ENCODE measurements at regions not wholly inside any gene's neighbourhood (a gene's known extent, or its start where the extent isn't known, plus 50 kb on each side); places are given as distances from the start of the nearest gene placed in this dataset.
A peak's percentile ranks its signal among the peaks of the same experiment; 100 is the strongest.
"Not testable (repeated sequence)": the region's sequence is repeated elsewhere in the genome, so short reads cannot be mapped to it uniquely, and the experiment has no call there.

GRCh38 chr1:149349448-149349847 lies 125.4 kb upstream of the NBPF19 start:
- ATAC-seq; H3K9me3 Mint-ChIP-seq; H3K36me3 Mint-ChIP-seq (ENCODE audit: low read depth); H3K4me3 Mint-ChIP-seq; H3K27me3 Mint-ChIP-seq; DNase-seq; H3K27ac Mint-ChIP-seq; H3K4me1 Mint-ChIP-seq: not testable (repeated sequence)

DNA sequence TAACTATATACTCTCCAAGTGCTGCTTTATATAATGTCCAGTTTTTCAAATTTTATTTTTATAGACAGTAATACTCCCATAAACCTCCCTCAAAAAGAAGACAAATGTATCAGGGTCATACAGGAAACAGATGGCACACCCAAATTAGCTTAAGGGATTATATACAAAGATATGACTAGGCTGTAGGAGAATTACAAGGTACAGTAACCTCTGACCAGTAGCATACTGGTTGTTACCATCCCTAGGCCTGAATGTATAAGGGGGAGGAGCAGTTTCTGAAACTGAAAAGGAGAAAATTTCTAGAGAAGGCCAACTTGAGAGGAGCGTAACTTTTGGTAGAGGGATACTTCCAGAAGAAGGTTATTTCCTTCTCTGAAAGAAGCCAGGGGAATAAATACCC lies 122.6 kb upstream of the NBPF19 start:
- H3K27ac Mint-ChIP-seq; H3K4me3 Mint-ChIP-seq; H3K4me1 Mint-ChIP-seq; ATAC-seq; H3K36me3 Mint-ChIP-seq (ENCODE audit: low read depth); H3K9me3 Mint-ChIP-seq; H3K27me3 Mint-ChIP-seq; DNase-seq: not testable (repeated sequence)

GRCh38 chr1:149354579-149354978 lies 120.3 kb upstream of the NBPF19 start:
- not testable (repeated sequence) for ATAC-seq; H3K36me3 Mint-ChIP-seq (ENCODE audit: low read depth); H3K4me1 Mint-ChIP-seq; H3K9me3 Mint-ChIP-seq; DNase-seq; H3K27ac Mint-ChIP-seq; H3K4me3 Mint-ChIP-seq; H3K27me3 Mint-ChIP-seq

- not testable (repeated sequence) for H3K27ac Mint-ChIP-seq; H3K4me3 Mint-ChIP-seq; H3K27me3 Mint-ChIP-seq; ATAC-seq; H3K4me1 Mint-ChIP-seq; DNase-seq; H3K36me3 Mint-ChIP-seq (ENCODE audit: low read depth); H3K9me3 Mint-ChIP-seq
Observed at GRCh38 chr1:149355748-149356147, 119.1 kb upstream of the NBPF19 start.

GRCh38 chr1:149356152-149356551 lies 118.7 kb upstream of the NBPF19 start:
- H3K9me3 Mint-ChIP-seq; H3K4me3 Mint-ChIP-seq; H3K27ac Mint-ChIP-seq; DNase-seq; H3K36me3 Mint-ChIP-seq (ENCODE audit: low read depth); H3K4me1 Mint-ChIP-seq; ATAC-seq; H3K27me3 Mint-ChIP-seq: not testable (repeated sequence)

- not testable (repeated sequence) for H3K27me3 Mint-ChIP-seq; H3K36me3 Mint-ChIP-seq (ENCODE audit: low read depth); H3K27ac Mint-ChIP-seq; DNase-seq; ATAC-seq; H3K4me1 Mint-ChIP-seq; H3K9me3 Mint-ChIP-seq; H3K4me3 Mint-ChIP-seq
Observed at GRCh38 chr1:149360351-149360750, 114.5 kb upstream of the NBPF19 start.

DNA sequence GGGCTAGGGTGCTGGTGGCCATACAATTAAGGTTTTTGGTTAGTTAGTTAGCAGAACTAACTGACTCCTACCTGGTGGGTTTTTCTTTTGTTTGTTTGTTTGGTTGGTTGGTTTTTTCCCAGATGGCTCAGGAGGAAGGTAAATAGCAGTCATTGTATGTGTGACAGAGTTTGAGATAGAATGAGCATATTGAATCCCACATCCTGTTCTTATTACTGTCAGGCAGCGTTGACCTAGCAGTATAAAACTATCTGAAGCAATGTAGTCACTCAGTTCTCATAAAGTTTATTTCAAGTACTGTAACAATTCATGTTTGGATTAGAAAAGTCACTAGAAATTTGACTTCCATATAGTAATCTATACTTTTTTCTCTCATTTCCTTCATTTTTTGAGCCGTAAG lies 113.5 kb upstream of the NBPF19 start:
- ATAC-seq; H3K9me3 Mint-ChIP-seq; H3K27me3 Mint-ChIP-seq; H3K4me3 Mint-ChIP-seq; H3K27ac Mint-ChIP-seq; H3K36me3 Mint-ChIP-seq (ENCODE audit: low read depth); H3K4me1 Mint-ChIP-seq; DNase-seq: not testable (repeated sequence)

- not testable (repeated sequence) for H3K4me1 Mint-ChIP-seq, H3K27ac Mint-ChIP-seq, H3K4me3 Mint-ChIP-seq
Observed at GRCh38 chr1:149364188-149364981, 110.5 kb upstream of the NBPF19 start.

GRCh38 chr1:149366402-149366801 lies 108.4 kb upstream of the NBPF19 start:
- H3K4me3 Mint-ChIP-seq; H3K9me3 Mint-ChIP-seq; H3K27me3 Mint-ChIP-seq; DNase-seq; H3K27ac Mint-ChIP-seq; H3K4me1 Mint-ChIP-seq; ATAC-seq; H3K36me3 Mint-ChIP-seq (ENCODE audit: low read depth): not testable (repeated sequence)

More at GRCh38 chr1:149364188-149364981, 110.5 kb upstream of the NBPF19 start:
- ATAC-seq; DNase-seq; H3K27me3 Mint-ChIP-seq; H3K36me3 Mint-ChIP-seq (ENCODE audit: low read depth); H3K9me3 Mint-ChIP-seq: not testable (repeated sequence)

- DNase-seq; H3K27ac Mint-ChIP-seq; H3K27me3 Mint-ChIP-seq; H3K4me1 Mint-ChIP-seq; H3K4me3 Mint-ChIP-seq; ATAC-seq; H3K9me3 Mint-ChIP-seq; H3K36me3 Mint-ChIP-seq (ENCODE audit: low read depth): not testable (repeated sequence)
Observed at GRCh38 chr1:149367472-149368044, 107.3 kb upstream of the NBPF19 start.

GRCh38 chr1:149368337-149368736 lies 106.5 kb upstream of the NBPF19 start:
- not testable (repeated sequence) for H3K4me1 Mint-ChIP-seq; H3K4me3 Mint-ChIP-seq; DNase-seq; ATAC-seq; H3K27ac Mint-ChIP-seq; H3K27me3 Mint-ChIP-seq; H3K36me3 Mint-ChIP-seq (ENCODE audit: low read depth); H3K9me3 Mint-ChIP-seq

DNA sequence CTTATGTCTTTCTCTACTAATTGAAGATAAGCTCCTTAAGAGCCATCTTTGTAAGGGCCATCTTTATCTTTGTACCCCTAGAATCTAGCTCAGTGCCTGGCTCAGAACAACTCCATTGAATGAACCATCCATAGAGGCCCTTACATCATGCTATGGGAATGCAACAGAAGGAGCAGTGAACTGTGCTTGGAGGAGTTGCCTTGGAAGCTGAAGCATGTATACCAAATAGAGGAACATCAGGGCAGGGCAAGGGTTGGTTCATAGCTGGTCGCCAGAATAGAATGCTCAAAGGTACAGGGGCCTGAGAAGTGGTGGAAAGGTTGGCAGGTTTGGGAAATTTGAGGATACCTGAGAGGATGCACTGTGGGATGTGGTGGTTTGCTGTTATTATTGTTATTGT lies 105.8 kb upstream of the NBPF19 start:
- ATAC-seq; DNase-seq; H3K4me1 Mint-ChIP-seq; H3K36me3 Mint-ChIP-seq (ENCODE audit: low read depth); H3K4me3 Mint-ChIP-seq; H3K27ac Mint-ChIP-seq; H3K27me3 Mint-ChIP-seq; H3K9me3 Mint-ChIP-seq: not testable (repeated sequence)

DNA sequence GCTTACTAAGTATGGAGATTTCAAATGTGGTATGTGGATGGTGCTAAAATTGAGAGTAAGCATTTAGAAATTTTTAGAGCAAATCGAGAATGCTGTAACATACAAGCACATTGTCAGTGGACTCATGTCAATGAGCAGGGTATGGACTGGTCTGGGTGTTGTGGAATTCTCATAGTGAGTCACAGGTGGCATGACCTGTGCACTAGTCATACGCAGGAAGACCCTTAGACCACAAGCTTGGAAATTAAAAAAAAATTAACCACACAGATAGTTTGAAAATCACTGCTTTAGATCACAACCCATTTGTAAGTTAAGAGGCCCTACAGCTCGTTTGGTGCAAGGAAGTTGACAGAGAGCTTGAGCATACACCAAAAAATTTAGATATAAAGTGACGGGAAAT lies 102.9 kb upstream of the NBPF19 start:
- DNase-seq; H3K36me3 Mint-ChIP-seq (ENCODE audit: low read depth); H3K4me1 Mint-ChIP-seq; H3K4me3 Mint-ChIP-seq; H3K9me3 Mint-ChIP-seq; H3K27ac Mint-ChIP-seq; H3K27me3 Mint-ChIP-seq: not testable (repeated sequence)
- ATAC-seq = peak; percentile 99

- not testable (repeated sequence) for H3K27ac Mint-ChIP-seq; DNase-seq; ATAC-seq; H3K4me1 Mint-ChIP-seq; H3K9me3 Mint-ChIP-seq; H3K4me3 Mint-ChIP-seq; H3K27me3 Mint-ChIP-seq; H3K36me3 Mint-ChIP-seq (ENCODE audit: low read depth)
Observed at GRCh38 chr1:149378462-149378861, 96.4 kb upstream of the NBPF19 start.

GRCh38 chr1:149390173-149390926 lies 84.5 kb upstream of the NBPF19 start:
- peak overlapping the region; percentile 46 for H3K27ac Mint-ChIP-seq
- not testable (repeated sequence) for H3K27me3 Mint-ChIP-seq; H3K9me3 Mint-ChIP-seq; H3K36me3 Mint-ChIP-seq (ENCODE audit: low read depth)
- peak overlapping the region; percentile 82 for H3K4me3 Mint-ChIP-seq
- peaks cover 16% of the 10 kb centered on the region for H3K4me1 Mint-ChIP-seq
- peak; percentile 56 for DNase-seq
- ATAC-seq = peak; percentile 92
